ENCODE measurements at regions not wholly inside any gene's neighbourhood (a gene's known extent, or its start where the extent isn't known, plus 50 kb on each side); places are given as distances from the start of the nearest gene placed in this dataset.
A peak's percentile ranks its signal among the peaks of the same experiment; 100 is the strongest.
"Not testable (repeated sequence)": the region's sequence is repeated elsewhere in the genome, so short reads cannot be mapped to it uniquely, and the experiment has no call there.

DNA sequence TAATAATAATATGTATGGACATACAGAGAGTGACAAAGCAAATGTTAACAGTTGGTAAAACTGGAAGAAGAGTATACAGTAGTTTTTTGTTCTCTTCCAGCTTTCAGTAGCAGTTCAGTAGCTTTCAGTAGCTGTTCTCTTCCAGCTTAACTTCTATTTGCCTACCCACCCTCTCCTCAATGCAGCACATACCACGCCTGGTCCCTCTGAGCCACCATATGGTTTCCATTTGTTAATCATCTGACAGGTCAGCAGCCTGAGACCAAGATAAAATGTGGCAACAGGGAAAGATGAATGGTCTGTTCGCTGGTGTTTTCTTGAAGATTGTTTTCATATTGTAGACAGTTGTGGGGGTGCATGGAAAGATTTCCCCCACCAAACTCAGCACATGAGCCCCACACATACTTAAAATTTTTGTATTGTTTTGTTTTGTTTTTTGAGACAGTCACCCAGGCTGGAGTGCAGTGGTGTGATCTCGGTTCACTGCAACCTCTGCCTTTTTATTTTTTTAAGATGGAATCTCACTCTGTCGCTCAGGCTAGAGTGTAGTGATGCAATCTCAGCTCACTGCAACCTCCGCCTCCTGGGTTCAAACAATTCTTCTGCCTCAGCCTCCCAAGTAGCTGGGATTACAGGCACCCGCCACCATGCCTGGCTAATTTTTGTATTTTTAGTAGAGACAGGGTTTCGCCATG is 56.8 kb downstream of the ATP6V0E2 start:
- not testable (repeated sequence) for DNase-seq

GRCh38 chr7:149933776-149934175 is 60.0 kb downstream of the ATP6V0E2 start:
- DNase-seq, result not testable (repeated sequence)

- not testable (repeated sequence) for DNase-seq
Measured at GRCh38 chr7:149947346-149947745, 73.6 kb downstream of the ATP6V0E2 start.

DNA sequence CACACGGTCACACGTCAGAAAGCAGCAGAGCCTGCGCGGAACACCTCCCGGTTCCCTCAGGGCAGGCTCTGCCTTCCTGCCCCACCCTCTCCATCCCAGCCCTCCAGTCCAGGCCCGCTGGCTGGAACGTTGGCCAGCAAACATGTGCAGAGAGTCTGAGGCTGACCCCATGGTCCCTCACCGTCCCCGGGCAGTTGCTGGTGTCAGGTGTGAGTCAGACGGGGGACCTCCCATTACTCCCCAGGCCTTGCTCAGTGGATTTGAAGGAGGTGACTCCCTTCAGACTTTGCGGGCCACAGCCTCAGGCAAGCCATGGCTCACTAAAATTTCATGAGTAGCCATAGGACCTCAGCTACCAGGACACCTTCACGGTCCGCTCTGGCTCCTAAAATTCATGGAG is 74.7 kb downstream of the ATP6V0E2 start:
- not testable (repeated sequence) for DNase-seq

DNA sequence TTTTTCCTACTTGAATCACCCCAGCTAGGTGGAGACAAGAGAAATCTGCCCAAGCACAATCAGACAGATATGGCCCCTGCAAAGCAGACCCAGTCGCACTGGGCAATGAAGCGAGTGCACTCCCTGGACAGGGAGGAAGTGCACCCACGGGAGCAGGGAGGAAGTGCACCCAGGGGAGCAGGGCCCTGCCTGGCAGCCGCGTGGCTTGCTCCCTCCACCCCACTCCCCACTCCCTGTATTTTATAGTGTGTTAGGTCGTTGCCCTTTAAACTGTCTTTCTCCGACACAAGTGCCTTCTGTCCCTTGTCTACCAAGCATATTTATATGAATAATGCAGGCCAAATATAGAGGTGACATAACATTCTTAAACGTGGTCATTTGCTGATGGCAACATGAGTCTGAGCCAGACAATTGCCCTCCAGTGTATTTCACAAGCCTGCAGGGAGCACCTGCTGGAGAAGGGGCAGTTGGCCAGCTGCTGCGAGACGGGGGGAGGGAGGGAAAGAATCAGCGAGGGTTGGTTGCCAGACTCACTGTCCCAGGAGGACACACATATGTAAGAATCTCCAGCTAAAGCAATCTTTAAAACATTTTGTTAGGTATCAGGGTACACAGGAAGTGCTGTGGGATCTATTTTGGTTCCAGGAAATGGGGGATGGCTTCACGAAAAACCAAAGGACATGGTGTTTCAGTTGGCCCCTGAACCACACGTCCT is 76.3 kb downstream of the ATP6V0E2 start:
- not testable (repeated sequence) for DNase-seq

GRCh38 chr7:149950578-149950924 is 76.8 kb downstream of the ATP6V0E2 start:
- not testable (repeated sequence) for DNase-seq

DNA sequence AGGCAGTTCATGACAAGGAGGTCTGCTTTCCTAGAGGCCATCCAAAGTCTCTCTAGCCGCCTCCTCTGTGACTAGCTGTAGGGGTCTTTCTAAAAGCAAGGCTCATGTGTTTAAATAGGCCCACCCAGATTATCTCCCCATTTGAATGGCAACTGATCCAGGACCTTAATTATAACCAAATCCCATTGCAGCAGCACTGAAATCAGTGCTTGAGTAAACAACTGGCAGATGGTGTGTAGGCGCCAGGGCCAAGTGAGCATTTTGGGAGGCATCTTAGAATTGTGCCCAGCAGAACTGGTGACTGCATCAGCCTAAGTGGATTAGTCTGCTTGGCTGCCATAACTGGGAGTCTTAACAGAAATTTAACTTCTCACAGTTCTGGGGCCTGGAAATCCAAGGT is 77.8 kb downstream of the ATP6V0E2 start:
- peak; percentile 67 for DNase-seq

- DNase-seq, result peak; percentile 24
Measured at GRCh38 chr7:149958880-149959279, 85.1 kb downstream of the ATP6V0E2 start.

DNA sequence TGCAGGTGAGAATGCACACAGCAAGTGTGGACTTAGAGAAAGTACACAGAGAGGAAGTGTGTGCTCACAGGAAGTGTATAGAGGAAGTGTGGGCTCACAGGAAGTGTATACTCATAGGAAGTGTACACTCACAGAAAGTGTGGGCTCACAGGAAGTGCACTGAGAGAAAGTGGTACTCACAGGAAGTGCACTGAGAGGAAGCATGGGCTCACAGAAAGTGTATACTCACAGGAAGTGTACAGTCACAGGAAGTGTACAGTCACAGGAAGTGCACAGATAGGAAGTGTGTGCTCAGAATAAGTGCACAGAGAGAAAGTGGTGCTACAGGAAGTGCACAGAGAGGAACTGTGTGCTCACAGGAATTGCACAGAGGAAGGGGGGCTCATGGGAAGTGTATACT is 87.1 kb downstream of the ATP6V0E2 start:
- DNase-seq, result not testable (repeated sequence)

DNA sequence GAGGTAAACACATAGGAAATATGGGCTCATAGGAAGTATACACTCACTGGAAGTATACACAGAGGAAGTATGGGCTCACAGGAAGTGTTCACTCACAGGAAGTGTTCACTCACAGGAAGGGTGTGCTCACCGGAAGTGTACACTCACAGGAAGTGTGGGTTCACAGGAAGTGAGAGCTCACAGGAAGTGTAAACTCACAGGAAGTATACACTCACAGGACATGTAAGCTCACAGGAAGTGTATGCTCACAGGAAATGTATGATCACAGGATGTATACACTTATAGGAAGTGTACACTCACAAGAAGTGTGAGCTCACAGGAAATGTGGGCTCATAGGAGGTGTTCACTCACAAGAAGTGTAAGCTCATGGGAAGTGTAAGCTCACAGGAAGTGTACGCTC is 88.1 kb downstream of the ATP6V0E2 start:
- DNase-seq, result not testable (repeated sequence)

DNA sequence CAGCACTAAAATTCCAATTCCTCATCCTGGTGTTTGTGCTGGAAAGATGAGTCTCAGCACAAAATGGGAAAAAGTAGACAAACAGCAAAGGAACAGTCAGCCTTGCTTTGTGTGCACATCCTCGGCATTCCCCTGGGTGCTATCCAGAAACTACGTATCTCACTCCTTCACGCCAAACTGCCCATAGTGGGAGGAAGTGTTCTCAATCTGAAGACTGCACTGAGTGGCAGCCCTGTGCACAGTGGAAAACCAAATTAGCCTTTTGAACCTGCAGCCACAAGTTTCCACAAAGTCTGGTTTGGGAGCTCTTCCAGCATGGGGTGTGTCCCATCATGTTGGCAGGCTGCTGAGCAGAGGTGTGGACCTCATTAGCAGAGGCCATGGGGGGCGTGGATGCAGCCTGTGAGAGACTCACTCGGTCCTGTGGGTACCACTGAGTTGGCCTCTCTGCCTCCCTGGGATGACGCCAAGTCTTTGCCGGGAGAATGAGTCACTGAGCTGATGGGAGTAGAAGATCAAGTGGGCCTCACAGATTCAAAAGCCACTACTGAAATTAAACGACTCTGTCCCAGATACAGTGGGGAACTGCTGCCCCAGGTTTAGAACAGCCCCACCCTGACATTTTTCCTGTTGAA is 89.0 kb downstream of the ATP6V0E2 start:
- DNase-seq, result not testable (repeated sequence)

DNA sequence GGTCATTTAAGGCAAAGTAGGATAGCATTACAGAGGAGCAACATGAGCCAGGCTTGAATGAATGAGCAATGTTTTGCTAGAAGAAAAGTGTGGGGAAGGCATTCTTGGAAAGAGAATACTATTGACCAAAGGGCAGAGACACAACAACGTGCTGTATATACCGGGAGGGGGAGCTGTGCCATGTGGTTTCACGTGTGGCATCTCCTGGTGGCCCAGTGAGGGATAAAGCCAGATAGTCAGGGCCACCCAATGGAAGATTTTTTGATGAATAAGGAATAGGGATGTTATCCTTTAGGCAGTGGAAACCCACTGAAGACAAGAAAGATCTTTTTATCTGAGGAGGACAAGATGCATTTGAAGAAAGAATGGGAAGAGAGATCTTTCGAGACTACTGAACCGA is 90.2 kb downstream of the ATP6V0E2 start:
- DNase-seq, result not testable (repeated sequence)

DNA sequence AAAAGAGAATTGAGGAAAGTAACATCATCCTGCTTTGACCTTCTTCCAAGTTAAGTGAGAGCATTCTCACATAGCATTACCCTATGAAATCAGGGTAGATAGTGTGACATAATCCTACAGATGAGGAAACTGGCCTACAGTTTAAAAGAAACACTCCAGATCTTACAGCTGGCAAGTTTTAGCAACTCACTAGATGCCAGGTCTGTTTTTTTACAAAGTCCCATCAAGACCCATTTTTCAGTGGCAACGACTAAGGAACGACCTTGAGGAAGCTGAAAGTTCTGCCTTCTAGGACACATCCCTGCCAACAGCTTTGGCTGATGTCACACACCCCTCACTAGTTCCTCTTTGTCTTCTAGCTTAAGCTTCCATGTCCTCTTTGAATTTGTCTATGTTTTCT is 92.7 kb downstream of the ATP6V0E2 start:
- DNase-seq, result not testable (repeated sequence)

- not testable (repeated sequence) for DNase-seq
Measured at GRCh38 chr7:149972977-149973376, 99.2 kb downstream of the ATP6V0E2 start.

DNA sequence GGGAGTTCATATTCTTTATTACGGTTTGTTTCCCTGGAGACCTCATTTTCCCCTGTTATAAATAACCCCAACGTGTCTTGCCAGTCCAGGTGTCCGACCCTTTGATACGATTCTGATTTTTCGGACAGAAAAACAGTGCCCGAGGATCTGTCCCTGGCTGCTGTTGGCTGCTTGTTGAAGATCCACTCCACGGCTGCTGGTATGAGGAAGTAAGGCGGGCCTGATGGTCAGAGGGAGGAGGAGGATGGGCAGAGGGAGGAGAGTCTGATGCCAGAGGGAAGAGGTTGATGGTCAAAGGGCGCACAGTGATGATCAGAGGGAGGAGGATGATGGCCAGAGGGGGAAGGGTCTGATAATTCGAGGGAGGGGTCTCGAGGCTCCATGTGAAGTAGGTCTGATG is 99.9 kb downstream of the ATP6V0E2 start:
- not testable (repeated sequence) for DNase-seq

GRCh38 chr7:149975608-149976007 is 101.8 kb downstream of the ATP6V0E2 start:
- not testable (repeated sequence) for DNase-seq

GRCh38 chr7:149978537-149978936 is 104.8 kb downstream of the ATP6V0E2 start:
- DNase-seq, result not testable (repeated sequence)

GRCh38 chr7:149978944-149979343 is 105.2 kb downstream of the ATP6V0E2 start:
- not testable (repeated sequence) for DNase-seq

DNA sequence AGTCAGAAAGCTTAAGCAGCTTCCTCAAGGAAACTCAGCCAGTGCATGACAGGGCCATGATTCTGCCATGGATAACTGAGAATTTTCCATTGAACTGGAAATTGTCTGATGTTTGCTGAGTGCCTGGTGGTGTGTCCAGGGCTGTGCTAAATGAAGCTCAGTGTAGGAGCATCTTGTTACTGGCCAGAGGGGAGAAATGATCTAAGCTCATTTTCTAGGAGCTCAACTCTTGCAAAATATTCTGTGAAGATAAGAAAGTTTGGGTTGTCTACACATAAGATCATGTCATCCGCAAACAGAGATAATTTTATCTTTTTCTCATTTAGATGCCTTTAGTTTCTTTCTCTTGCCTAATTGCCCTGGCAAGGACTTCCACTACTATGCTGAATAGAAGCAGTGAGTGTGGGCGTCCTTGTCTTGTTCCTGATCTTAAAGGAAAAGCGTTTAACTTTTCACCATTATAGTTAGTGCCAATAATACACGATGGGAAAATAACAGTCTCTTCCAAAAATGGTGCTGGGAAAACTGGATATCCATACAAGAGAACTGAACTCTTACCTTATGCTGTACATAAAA is 108.9 kb downstream of the ATP6V0E2 start:
- not testable (repeated sequence) for DNase-seq

DNA sequence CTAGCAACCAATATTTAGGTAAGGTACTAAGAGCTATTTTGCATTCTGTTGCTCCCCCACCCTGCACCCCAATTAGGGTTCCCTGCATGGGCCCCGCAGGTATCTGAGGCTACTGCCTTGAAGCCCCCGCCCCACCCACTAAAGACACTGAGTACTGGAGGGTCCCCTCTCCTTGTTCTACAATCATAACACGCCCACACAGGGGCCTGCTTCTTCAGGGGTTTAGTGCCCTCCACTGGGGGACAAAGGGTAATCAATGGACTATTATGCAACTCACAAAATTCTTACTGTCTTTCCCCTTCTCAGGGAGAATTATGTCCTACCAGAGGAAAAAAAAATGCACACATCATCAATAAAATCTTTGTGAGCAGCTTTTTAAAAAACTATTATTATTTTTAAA is 113.1 kb downstream of the ATP6V0E2 start:
- DNase-seq, result not testable (repeated sequence)

DNA sequence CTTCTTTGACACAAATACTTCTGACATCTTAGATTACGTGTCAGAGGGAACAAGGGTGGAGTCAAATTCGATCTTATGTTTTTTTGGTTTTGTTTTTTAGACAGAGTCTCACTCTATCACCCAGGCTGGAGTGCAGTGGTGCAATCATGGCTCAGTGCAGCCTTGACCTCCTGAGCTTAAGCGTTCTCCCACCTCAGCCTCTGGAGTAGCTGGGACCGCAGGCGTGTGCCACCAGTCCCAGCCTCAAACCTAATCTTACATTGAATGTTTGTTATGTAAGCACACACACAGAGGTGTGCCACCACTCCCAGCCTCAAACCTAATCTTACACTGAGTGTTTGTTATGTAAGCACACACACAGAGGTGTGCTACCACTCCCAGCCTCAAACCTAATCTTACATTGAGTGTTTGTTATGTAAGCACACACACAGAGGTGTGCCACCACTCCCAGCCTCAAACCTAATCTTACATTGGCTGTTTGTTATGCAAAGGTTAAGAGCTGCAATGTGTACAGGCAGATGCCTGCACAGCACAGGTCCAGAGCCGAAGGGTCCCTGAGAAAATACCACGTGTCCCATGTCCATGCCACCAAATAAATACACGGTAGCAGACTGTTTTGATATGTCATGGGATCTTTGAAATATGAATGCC is 118.0 kb downstream of the ATP6V0E2 start:
- DNase-seq, result not testable (repeated sequence)

GRCh38 chr7:149992366-149992765 is 118.6 kb downstream of the ATP6V0E2 start:
- DNase-seq, result not testable (repeated sequence)
